OCI-LY1 (cell line): ENCODE measurements at regions not wholly inside any gene's neighbourhood (a gene's known extent, or its start where the extent isn't known, plus 50 kb on each side); places are given as distances from the start of the nearest gene placed in this dataset.

ENCODE experiments used
- EZH2 ChIP-seq: fragments of 200-600 bp; sonication (generic), shearing (Covaris generic); IDR thresholded peaks from 2 replicates; pipeline ENCODE4 v1.8.0; 2017; ENCODE audit warnings: borderline replicate concordance, mixed run types, mild to moderate bottlenecking, antibody characterized with exemption, low read length, moderate library complexity, mixed read lengths
- TF ChIP-seq, protein P1 (sequence below): fragments of 200-600 bp; sonication (generic), shearing (Covaris generic); IDR thresholded peaks from 2 replicates; pipeline ENCODE4 v1.5.1; 2017; ENCODE audit warnings: mild to moderate bottlenecking, antibody characterized with exemption, low read length, moderate library complexity, mixed read lengths

DNA sequence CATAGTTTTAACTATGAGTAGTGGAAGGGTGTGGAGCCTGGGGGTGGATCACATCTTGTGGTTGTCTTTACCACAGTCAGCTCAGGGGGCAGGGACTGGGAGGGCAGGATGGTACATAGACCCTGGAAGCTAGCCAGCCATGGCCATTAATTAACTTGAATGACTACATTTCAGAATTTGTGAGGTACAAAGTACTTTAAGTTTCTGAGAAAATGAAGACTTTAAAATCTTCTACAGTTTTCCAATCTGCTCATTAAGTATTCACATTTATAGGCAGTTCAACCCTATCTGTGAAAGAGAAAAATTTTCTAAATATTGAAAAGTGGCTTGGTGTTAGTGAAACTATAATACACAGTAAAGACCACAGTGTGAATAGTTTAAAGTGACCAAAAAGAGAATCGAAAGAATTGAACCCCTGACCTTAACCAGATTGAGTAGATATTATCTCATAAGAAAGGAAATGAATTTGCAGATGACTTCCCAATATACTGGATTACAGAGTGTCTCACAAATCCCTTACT is 234.2 kb upstream of the MEF2C start:
- TF ChIP-seq, protein P1, sequence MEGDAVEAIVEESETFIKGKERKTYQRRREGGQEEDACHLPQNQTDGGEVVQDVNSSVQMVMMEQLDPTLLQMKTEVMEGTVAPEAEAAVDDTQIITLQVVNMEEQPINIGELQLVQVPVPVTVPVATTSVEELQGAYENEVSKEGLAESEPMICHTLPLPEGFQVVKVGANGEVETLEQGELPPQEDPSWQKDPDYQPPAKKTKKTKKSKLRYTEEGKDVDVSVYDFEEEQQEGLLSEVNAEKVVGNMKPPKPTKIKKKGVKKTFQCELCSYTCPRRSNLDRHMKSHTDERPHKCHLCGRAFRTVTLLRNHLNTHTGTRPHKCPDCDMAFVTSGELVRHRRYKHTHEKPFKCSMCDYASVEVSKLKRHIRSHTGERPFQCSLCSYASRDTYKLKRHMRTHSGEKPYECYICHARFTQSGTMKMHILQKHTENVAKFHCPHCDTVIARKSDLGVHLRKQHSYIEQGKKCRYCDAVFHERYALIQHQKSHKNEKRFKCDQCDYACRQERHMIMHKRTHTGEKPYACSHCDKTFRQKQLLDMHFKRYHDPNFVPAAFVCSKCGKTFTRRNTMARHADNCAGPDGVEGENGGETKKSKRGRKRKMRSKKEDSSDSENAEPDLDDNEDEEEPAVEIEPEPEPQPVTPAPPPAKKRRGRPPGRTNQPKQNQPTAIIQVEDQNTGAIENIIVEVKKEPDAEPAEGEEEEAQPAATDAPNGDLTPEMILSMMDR = no peak
- TF ChIP-seq EZH2 = no peak
